Nephron (organoid): ENCODE measurements at regions not wholly inside any gene's neighbourhood (a gene's known extent, or its start where the extent isn't known, plus 50 kb on each side); places are given as distances from the start of the nearest gene placed in this dataset.

Experiments used
- H3K27ac Mint-ChIP-seq, 3 experiments: 2 replicates each; pipeline ENCODE4 v1.8.0; 2020; ENCODE audit warnings: mixed read lengths in 3 of 3, mild to moderate bottlenecking in 2 of 3, moderate library complexity in 1 of 3
- H3K27me3 Mint-ChIP-seq: 2 replicates; pipeline ENCODE4 v1.8.0; 2021; ENCODE audit warnings: low read depth, mild to moderate bottlenecking, moderate library complexity, mixed read lengths
- H3K36me3 Mint-ChIP-seq: 2 replicates; pipeline ENCODE4 v1.8.0; 2020; ENCODE audit warnings: low read depth, mixed read lengths
- H3K4me1 Mint-ChIP-seq: 2 replicates; pipeline ENCODE4 v1.8.0; 2020; ENCODE audit warnings: mixed read lengths
- H3K4me3 Mint-ChIP-seq, 3 experiments: 2 replicates each; pipeline ENCODE4 v1.8.0; 2020; ENCODE audit warnings: mild to moderate bottlenecking in 3 of 3, mixed read lengths in 3 of 3, moderate library complexity in 2 of 3
- H3K9me3 Mint-ChIP-seq: 2 replicates; pipeline ENCODE4 v1.8.0; 2020; ENCODE audit warnings: mixed read lengths
- TF ChIP-seq, protein P1 (sequence below), 3 experiments: fragments of 200-600 bp; sonication (generic); IDR thresholded peaks; one replicate each; pipeline ENCODE4 v1.5.0; 2021; ENCODE audit warnings: antibody characterized with exemption in 3 of 3; ENCODE audit not compliant: unreplicated experiment in 3 of 3

- H3K4me3 Mint-ChIP-seq, result no peak overlapping the region
These were observed 270.5 kb upstream of the SLC30A5 start for GRCh38 chr5:68823301-68823700.

GRCh38 chr5:68830377-68830898 is 263.4 kb upstream of the SLC30A5 start:
- peaks cover 10% of the 10 kb centered on the region for H3K4me1 Mint-ChIP-seq
- no peak overlapping the region for H3K27ac Mint-ChIP-seq
- no peaks in the 10 kb centered on the region for H3K9me3 Mint-ChIP-seq
- no peak overlapping the region for H3K4me3 Mint-ChIP-seq
- TF ChIP-seq, protein P1, sequence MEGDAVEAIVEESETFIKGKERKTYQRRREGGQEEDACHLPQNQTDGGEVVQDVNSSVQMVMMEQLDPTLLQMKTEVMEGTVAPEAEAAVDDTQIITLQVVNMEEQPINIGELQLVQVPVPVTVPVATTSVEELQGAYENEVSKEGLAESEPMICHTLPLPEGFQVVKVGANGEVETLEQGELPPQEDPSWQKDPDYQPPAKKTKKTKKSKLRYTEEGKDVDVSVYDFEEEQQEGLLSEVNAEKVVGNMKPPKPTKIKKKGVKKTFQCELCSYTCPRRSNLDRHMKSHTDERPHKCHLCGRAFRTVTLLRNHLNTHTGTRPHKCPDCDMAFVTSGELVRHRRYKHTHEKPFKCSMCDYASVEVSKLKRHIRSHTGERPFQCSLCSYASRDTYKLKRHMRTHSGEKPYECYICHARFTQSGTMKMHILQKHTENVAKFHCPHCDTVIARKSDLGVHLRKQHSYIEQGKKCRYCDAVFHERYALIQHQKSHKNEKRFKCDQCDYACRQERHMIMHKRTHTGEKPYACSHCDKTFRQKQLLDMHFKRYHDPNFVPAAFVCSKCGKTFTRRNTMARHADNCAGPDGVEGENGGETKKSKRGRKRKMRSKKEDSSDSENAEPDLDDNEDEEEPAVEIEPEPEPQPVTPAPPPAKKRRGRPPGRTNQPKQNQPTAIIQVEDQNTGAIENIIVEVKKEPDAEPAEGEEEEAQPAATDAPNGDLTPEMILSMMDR (IDR thresholded peaks at IDR 0.05; ENCODE audit: unreplicated experiment in 3 of 3), result no peak
- H3K27me3 Mint-ChIP-seq, result no peaks in the 10 kb centered on the region
- H3K36me3 Mint-ChIP-seq, result no peaks in the 10 kb centered on the region

More at GRCh38 chr5:68823301-68823700, 270.5 kb upstream of the SLC30A5 start:
- Mint-ChIP-seq H3K27me3 (peaks cover 4% of the 10 kb centered on the region), H3K9me3 (no peaks in the 10 kb centered on the region), H3K36me3 (no peaks in the 10 kb centered on the region), H3K27ac (no peak overlapping the region), H3K4me1 (peaks cover 30% of the 10 kb centered on the region)
- TF ChIP-seq, protein P1 (IDR thresholded peaks at IDR 0.05; ENCODE audit: unreplicated experiment in 3 of 3), result no peak

GRCh38 chr5:68834491-68834981 is 259.3 kb upstream of the SLC30A5 start:
- Mint-ChIP-seq H3K27ac (peak overlapping the region in 1 of 3 experiments; percentile 32), H3K9me3 (no peaks in the 10 kb centered on the region), H3K4me1 (peaks cover 10% of the 10 kb centered on the region), H3K36me3 (no peaks in the 10 kb centered on the region), H3K27me3 (no peaks in the 10 kb centered on the region), H3K4me3 (no peak overlapping the region)
- TF ChIP-seq, protein P1 (IDR thresholded peaks at IDR 0.05; ENCODE audit: unreplicated experiment in 3 of 3), result no peak

DNA sequence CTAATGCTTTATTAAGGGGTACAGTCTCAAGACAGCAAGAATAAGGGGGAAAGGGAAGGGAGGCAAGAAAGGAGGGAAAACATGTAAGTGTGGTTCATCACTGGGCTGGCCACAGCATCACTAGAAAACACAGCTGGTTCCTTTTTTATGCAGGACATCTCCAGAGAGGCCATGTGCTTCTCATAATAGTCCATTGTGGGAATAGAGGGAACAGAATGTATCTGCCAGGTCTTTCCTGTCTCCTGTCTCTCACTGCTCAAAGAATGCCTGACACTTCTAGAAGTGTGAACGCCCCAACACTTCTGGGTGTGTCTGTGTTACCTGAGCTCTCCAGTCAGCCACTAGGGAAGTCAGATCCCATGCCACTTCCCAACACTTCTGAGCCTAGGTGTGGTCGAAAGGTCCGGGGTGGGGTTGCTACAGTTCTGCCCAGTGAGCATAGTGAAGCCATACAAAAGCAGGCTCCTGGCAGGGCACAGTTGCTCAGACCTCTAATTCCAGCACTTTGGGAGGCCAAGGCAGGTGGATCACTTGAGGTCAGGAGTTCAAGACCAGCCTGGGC is 255.6 kb upstream of the SLC30A5 start:
- no peaks in the 10 kb centered on the region for H3K27me3 Mint-ChIP-seq
- TF ChIP-seq, protein P1 (IDR thresholded peaks at IDR 0.05; ENCODE audit: unreplicated experiment in 3 of 3), result no peak
- H3K4me1 Mint-ChIP-seq, result peaks cover 10% of the 10 kb centered on the region
- no peaks in the 10 kb centered on the region for H3K36me3 Mint-ChIP-seq
- no peaks in the 10 kb centered on the region for H3K9me3 Mint-ChIP-seq
- no peak overlapping the region for H3K27ac Mint-ChIP-seq
- H3K4me3 Mint-ChIP-seq, result no peak overlapping the region

- TF ChIP-seq, protein P1 (IDR thresholded peaks at IDR 0.05; ENCODE audit: unreplicated experiment in 3 of 3), result no peak
- Mint-ChIP-seq H3K4me3 (no peak overlapping the region), H3K9me3 (no peaks in the 10 kb centered on the region), H3K27me3 (no peaks in the 10 kb centered on the region), H3K4me1 (peaks cover 14% of the 10 kb centered on the region), H3K36me3 (no peaks in the 10 kb centered on the region), H3K27ac (no peak overlapping the region)
These were observed 254.7 kb upstream of the SLC30A5 start for GRCh38 chr5:68839019-68839552.
